GM21360 (cell line): ENCODE measurements at regions not wholly inside any gene's neighbourhood (a gene's known extent, or its start where the extent isn't known, plus 50 kb on each side); places are given as distances from the start of the nearest gene placed in this dataset.
A peak's percentile ranks its signal among the peaks of the same experiment; 100 is the strongest.

Experiments used
- ATAC-seq: cut with Tn5 transposase; IDR thresholded peaks from one replicate; pipeline ENCODE4 v1.9.1; 2021; ENCODE audit warnings: mild to moderate bottlenecking, moderate library complexity; ENCODE audit not compliant: unreplicated experiment

DNA sequence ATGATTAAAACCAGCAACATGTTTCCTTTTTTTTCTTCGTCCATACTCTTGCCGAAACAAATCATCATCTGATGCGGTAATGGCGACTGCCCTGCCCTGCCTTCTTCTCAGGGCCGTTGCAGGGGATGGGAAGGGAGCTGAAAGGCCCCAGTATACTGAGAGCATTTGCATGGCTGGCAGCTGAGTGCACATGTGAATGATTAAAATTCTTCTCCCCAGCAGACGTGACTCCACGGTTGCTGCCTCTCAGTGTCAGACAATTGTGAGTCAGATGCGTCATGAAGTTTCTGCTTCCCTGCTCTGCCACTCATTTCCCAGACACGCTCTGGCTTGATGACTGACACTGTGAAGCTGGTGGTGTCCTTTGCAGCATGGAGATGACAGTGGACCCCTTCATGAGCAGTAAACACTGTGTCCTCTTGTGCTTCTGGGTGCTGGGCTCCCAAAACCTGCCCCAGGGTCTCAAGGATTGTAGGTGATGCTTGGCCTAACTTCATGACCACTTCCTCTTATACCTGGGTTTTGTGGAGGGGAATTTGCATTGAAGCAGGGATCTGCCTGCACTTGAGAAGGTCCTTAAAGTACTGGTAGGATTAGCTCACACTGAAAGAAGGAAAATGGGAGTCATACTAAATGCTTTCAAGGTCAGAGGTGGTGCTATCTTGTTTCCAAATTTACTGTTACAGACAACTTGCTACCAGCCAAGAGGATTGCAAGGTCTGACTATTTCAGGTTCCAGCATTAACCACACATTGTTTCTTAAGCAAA is 222.5 kb upstream of the COPS8 start:
- ATAC-seq = peak; percentile 82

- ATAC-seq = peak; percentile 4
Measured at GRCh38 chr2:236863729-236864126, 222.0 kb upstream of the COPS8 start.

GRCh38 chr2:236865052-236865451 is 220.6 kb upstream of the COPS8 start:
- no peak for ATAC-seq

DNA sequence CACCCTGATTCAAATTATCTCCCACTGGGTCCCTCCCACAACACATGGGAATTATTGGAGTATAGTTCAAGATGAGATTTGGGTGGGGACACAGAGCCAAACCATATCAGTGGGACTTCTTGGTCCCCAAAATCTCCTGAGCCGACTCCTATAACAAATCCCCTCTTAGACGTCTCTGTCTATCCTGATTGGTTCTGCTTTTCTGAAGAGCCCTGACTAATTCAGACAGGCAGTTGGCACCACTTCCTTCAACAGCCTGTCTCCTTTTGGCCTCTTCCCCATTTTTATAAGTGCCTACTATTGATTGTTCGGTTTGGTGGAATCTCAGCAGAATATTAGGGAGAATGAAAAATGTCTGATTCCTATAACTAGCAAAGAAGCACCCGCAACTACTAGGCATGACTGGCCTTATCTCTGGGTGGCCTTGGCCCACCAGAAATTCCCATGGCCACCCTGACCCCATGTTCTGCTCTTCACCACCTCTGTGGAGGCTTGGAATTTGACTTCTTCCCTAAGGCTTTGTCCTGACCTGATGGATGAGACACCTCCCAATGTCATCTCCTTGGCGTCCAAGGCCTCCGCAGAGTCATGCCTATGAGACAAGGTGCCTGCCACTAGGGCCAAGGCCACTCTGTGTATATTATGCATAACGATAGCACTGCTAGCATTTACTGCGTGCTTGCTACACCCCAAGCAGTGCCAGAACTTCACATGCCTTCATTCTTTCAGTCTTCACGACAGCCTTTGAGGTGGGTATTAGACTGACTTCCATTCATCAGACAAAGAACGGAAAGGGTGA is 218.9 kb upstream of the COPS8 start:
- no peak for ATAC-seq

- ATAC-seq = no peak
Measured at GRCh38 chr2:236867441-236868260, 218.0 kb upstream of the COPS8 start.

- no peak for ATAC-seq
Measured at GRCh38 chr2:236870370-236870769, 215.3 kb upstream of the COPS8 start.

DNA sequence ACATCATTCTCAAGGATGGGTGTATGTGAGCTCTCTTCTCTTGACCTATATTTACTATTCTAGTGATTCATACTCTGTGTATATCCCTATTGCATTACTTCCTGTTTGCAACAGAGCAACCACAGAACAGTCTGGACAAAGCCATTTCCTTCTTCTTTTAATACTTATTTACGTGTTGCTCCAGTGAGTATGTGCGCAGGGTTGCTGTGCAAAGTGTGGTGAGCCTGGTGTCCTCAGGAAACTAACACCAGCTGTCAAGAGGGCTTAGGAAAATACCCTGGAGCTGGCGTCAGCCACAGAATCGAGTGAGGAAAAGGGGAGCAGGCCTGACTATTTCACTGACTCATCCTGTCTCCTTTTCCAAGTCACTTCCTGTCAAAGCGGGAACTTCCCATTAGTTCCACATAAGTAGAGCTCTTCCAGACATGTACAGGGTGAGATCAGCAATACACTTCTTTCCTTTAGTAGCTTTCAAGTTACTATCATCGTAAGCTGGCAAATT is 214.1 kb upstream of the COPS8 start:
- no peak for ATAC-seq

- no peak for ATAC-seq
Measured at GRCh38 chr2:236872015-236872414, 213.7 kb upstream of the COPS8 start.

GRCh38 chr2:236872981-236873380 is 212.7 kb upstream of the COPS8 start:
- ATAC-seq = no peak

DNA sequence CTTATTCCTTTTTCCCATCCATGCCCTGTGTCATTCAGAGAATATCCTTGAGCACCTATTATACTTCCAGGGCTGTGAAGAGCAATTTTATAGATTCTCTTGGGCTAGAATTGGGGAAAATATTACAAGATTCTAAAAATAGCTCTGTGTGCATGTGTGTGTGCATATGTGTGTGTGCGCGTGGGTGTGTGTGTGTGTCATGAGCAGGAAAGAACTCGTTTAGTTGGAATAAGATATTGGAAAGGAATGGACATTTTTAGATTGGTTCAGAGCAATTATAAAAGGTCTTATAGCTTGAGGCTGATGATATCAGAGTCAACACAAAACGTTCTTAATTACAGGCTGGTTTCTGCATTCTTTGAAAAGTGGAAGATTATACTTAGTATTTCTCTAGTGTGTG is 212.1 kb upstream of the COPS8 start:
- ATAC-seq = no peak

DNA sequence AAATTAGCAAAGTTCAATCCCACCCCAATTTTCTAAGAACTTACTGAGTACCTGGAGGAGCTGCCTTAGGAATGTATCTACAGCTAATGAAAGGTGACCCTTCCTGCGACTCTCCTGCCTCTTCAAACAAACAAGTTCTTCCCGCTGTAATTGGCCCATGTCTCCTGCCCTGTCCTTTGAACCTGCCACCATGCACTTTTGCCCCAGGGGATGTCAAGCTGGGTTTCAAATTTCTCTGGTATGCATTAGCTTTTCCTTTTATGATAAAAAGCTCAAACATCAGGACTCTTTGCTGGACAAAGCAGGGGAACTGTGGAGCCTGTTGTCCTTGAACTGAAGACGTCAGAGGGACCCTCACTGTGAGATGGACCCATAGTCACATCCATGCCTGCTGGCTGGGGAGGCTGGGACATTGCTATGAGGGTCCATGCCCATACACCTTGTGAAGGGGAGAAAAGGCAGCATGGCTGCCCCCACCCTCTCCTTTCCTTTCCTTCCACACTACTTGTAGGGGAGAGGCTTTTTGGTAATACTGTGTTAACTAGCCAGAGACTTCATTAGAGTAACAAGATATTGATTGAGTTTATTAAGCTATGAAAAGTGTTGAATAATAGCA is 210.7 kb upstream of the COPS8 start:
- ATAC-seq = no peak

GRCh38 chr2:236875906-236876505 is 209.7 kb upstream of the COPS8 start:
- no peak for ATAC-seq

GRCh38 chr2:236876642-236877041 is 209.0 kb upstream of the COPS8 start:
- ATAC-seq = no peak

- no peak for ATAC-seq
Measured at GRCh38 chr2:236877972-236878371, 207.7 kb upstream of the COPS8 start.

DNA sequence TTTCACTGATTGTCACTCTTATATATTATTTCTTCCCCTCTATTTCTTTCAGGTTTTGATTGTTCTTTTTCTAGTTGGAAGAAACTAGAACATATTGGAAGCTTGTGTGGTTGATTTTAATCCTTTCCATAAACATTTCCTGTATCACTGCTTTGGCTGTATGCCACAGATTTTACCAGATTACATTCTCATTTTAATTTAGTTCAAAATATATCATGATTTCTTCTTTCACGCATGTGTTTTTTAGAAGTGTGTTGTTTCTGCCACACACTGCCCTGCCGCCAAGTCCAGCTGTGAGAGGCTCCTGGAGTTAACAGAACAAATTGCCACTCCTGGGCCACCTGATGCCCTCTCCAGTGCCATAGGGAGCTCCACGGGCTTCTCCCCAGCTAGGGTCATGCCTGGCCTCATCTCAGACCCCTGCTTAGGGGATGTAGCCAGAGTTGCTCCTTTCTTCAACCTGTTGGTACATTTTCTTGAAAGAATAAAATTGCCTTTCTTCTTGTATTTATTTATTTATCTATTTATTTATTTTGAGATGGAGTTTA is 206.2 kb upstream of the COPS8 start:
- ATAC-seq = no peak

DNA sequence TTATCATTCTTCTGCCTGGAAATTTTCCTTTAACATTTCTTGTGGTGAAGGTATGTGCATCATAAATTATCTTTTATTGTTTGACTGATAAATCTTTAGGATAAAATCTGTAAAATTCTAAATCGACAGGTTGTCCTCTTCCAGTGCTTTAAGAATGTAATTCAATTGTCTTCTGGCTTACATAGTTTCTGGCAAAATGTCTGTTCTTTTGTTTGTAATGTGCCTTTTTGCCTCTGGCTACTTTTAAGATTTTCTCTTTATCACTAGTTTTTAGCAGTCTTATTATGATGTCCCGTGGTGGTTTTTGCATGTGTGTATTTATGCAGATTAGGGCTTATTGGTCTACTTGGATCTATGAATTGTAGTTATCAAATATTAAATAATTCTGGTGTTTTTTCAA is 203.6 kb upstream of the COPS8 start:
- ATAC-seq = no peak

- ATAC-seq = no peak
Measured at GRCh38 chr2:236882930-236883329, 202.8 kb upstream of the COPS8 start.

DNA sequence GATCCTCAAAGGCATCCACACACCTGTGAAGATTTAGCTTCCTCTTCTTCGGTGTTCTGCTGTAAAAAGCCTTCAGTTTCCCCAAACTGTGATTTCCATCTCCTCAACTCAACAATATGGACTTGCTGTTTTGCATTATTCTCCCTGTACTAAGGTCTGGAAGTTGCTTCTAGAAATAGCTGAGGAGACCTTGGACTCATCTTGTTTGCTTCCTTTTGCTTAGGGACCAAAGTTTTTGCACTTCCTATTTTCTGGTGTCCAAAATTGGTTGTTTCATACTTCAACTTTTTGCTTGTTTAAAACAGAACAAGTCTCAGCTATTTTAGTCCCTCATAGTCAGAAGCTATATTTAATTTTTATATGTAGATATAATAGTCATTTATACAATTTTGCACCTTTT is 201.9 kb upstream of the COPS8 start:
- ATAC-seq = no peak

DNA sequence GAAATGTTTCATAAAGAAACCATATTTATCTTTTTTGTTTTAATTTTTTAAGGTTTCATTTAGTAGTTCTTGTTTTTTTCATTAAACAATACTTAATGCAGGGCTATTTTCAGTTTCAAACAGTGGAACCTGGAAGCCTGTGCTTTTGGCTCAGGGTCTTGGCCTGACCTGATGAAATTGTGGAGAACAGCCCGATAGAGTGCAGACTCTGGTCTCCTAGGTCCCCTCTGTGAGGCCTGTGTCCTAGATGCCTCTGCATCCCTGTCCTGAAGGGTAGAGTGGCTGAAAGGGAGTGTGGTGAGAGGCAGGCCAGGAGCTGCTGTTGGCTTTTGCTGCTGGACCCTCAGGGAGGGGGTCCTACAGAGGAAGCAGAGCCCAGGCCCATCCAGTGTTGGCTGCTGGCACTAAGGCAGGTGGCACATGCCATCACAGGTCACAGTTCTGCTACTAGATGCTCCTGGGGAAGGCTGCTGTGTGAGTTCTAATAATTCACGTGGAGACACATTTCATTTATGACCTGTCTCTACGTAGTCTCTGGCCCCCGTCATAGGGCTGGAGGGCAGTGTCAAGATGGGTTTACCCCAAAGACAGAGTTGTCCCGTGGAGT is 201.0 kb upstream of the COPS8 start:
- no peak for ATAC-seq

GRCh38 chr2:236886456-236886855 is 199.2 kb upstream of the COPS8 start:
- ATAC-seq = no peak
